Mesendoderm (in vitro differentiated cells): ENCODE measurements at regions not wholly inside any gene's neighbourhood (a gene's known extent, or its start where the extent isn't known, plus 50 kb on each side); places are given as distances from the start of the nearest gene placed in this dataset.

Experiments
- DNase-seq: peaks from one replicate; pipeline ENCODE4 v3.0.0; 2013
- H2AK5ac ChIP-seq: 2 replicates; pipeline ENCODE4 v1.6.1; 2013; ENCODE audit warnings: low read length, inconsistent platforms
- H2BK120ac ChIP-seq: 2 replicates; pipeline ENCODE4 v1.6.1; 2013; ENCODE audit warnings: low read depth, mild to moderate bottlenecking, low read length, moderate library complexity, mixed read lengths
- H2BK15ac ChIP-seq: replicated peaks from 2 replicates; pipeline ENCODE4 v1.6.1; 2013; ENCODE audit warnings: low read depth, mild to moderate bottlenecking, moderate library complexity
- H2BK5ac ChIP-seq: 2 replicates; pipeline ENCODE4 v1.6.1; 2013; ENCODE audit warnings: low read length, inconsistent platforms
- H3K18ac ChIP-seq: 2 replicates; pipeline ENCODE4 v1.6.1; 2013; ENCODE audit warnings: mild to moderate bottlenecking, low read length, mixed read lengths
- H3K23ac ChIP-seq: one replicate; pipeline ENCODE4 v1.6.1; 2013; ENCODE audit warnings: low read length
- H3K27ac ChIP-seq: 2 replicates; pipeline ENCODE4 v1.5.1; 2013; ENCODE audit warnings: low read depth, mild to moderate bottlenecking, inconsistent platforms, low read length, moderate library complexity
- H3K27me3 ChIP-seq: 2 replicates; pipeline ENCODE4 v1.6.1; 2013; ENCODE audit warnings: low read length, control low read depth, mild to moderate bottlenecking, inconsistent platforms; ENCODE audit not compliant: insufficient read depth, poor library complexity
- H3K36me3 ChIP-seq: 2 replicates; pipeline ENCODE4 v1.6.1; 2013; ENCODE audit warnings: low read length, inconsistent platforms; ENCODE audit not compliant: control insufficient read depth, insufficient read depth
- H3K4ac ChIP-seq: one replicate; pipeline ENCODE4 v1.6.1; 2013; ENCODE audit warnings: low read depth, mild to moderate bottlenecking, low read length, moderate library complexity
- H3K4me1 ChIP-seq: 2 replicates; pipeline ENCODE4 v1.6.1; 2013; ENCODE audit warnings: low read depth, low read length, inconsistent platforms; ENCODE audit not compliant: control insufficient read depth
- H3K4me2 ChIP-seq: 2 replicates; pipeline ENCODE4 v1.6.1; 2013; ENCODE audit warnings: low read length
- H3K4me3 ChIP-seq: 2 replicates; pipeline ENCODE4 v1.5.1; 2013; ENCODE audit warnings: mild to moderate bottlenecking, low read length
- H3K56ac ChIP-seq: one replicate; pipeline ENCODE4 v1.6.1; 2013; ENCODE audit warnings: low read length
- H3K79me1 ChIP-seq: 2 replicates; pipeline ENCODE4 v1.6.1; 2013; ENCODE audit warnings: low read length, inconsistent platforms
- H3K79me2 ChIP-seq: 2 replicates; pipeline ENCODE4 v1.6.1; 2013; ENCODE audit warnings: mild to moderate bottlenecking, low read length; ENCODE audit not compliant: control insufficient read depth, insufficient read depth
- H3K9ac ChIP-seq: 2 replicates; pipeline ENCODE4 v1.6.1; 2013; ENCODE audit warnings: low read length, inconsistent platforms
- H4K5ac ChIP-seq: one replicate; pipeline ENCODE4 v1.6.1; 2013; ENCODE audit warnings: low read length
- H4K8ac ChIP-seq: one replicate; pipeline ENCODE4 v1.6.1; 2013; ENCODE audit warnings: low read depth, mild to moderate bottlenecking, control low read depth, low read length, moderate library complexity
- WGBS: extraction: QIAGEN DNeasy Blood & Tissue Kit; methylation state at CpG from one replicate; pipeline ENCODE4 v1.1.7; 2013; ENCODE audit warnings: low lambda C conversion rate, missing lambda C conversion rate; ENCODE audit not compliant: insufficient coverage; ENCODE audit errors: extremely low coverage; 5-methylcytosine and 5-hydroxymethylcytosine counted together

DNA sequence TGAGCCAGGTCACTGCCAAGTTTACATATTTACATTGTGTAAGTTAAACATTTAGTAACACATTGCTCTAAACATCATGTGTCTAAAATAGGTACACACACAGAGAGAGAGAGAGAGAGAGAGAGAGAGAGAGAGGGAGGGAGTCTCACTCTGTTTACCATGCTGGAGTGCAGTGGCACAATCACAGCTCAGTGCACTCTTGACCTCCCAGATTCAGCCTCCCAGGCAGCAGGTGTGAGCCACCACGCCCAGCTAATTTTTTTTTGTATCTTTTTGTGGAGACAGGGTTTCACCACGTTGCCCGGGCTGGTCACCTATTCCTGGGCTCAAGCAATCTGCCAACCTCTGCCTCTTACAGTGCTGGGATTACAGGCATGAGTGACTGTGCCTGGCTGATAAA is 1045.3 kb downstream of the TLE1 start:
- no peak overlapping the region for H3K4me3 ChIP-seq
- H3K9ac ChIP-seq = no peak overlapping the region
- H3K79me2 ChIP-seq = no peaks in the 10 kb centered on the region
- no peaks in the 10 kb centered on the region for H3K79me1 ChIP-seq
- no peak overlapping the region for H3K4me2 ChIP-seq
- no peak overlapping the region for H3K27ac ChIP-seq
- DNase-seq = no peak
- no peak overlapping the region for H2BK120ac ChIP-seq
- H4K5ac ChIP-seq = no peak overlapping the region
- no CpG with 5 or more reads among the region's 3 CpGs for WGBS
- no peaks in the 10 kb centered on the region for H3K36me3 ChIP-seq
- H3K23ac ChIP-seq = no peak overlapping the region
- H2AK5ac ChIP-seq = no peak overlapping the region
- H3K4ac ChIP-seq = no peak overlapping the region
- H3K27me3 ChIP-seq = no peaks in the 10 kb centered on the region
- no peak overlapping the region for H3K56ac ChIP-seq
- H2BK15ac ChIP-seq = no peak overlapping the region
- H4K8ac ChIP-seq = no peak overlapping the region
- H3K4me1 ChIP-seq = no peaks in the 10 kb centered on the region
- H3K18ac ChIP-seq = no peak overlapping the region
- H2BK5ac ChIP-seq = no peak overlapping the region

DNA sequence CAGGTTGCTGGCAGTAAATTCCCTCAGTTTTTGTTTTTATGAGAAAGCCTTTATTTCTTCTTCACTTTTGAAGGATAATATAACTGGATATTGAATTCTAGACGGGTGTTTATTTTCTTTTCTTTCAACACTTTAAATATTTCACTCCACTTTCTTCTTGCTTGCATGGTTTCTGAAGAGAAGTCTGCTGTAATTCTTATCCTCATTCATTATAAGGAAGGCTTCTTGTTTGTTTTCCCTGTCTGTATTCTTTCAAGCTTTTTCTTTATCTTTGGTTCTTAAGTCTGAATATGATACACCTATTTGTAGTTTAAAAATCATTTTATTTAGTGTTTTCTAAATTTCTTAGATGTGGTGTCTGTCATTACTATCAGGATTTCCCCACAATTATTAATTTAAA is 1054.3 kb downstream of the TLE1 start:
- Histone ChIP-seq H4K8ac (no peak overlapping the region), H3K79me2 (no peaks in the 10 kb centered on the region), H2BK5ac (no peak overlapping the region), H3K23ac (no peak overlapping the region), H2BK15ac (no peak overlapping the region), H3K36me3 (no peaks in the 10 kb centered on the region), H2AK5ac (no peak overlapping the region), H3K56ac (no peak overlapping the region), H3K79me1 (no peaks in the 10 kb centered on the region), H3K4me2 (no peak overlapping the region), H4K5ac (no peak overlapping the region), H2BK120ac (no peak overlapping the region), H3K27ac (no peak overlapping the region), H3K4ac (no peak overlapping the region), H3K27me3 (no peaks in the 10 kb centered on the region), H3K9ac (no peak overlapping the region), H3K4me3 (no peak overlapping the region), H3K18ac (no peak overlapping the region), H3K4me1 (no peaks in the 10 kb centered on the region)
- WGBS = no CpG with 5 or more reads among the region's 1 CpG
- DNase-seq = no peak

DNA sequence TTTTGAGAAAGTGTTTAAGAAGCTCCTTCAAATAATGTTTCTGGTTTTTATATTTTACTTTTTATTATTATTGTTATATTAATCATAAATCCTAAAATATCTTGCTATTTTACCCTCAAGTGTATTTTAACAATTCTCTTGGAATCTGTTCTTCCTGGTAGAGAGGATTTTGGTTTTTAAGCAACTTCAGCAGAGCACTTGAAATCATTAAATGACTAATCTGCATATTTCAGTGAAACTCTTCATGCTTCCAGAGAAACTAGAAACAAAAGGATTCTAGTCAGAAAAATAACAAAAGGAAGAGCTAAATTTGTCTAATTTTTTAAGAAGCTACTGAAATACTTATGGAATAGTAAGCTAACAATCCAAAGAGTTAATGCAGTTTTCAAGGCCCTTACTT is 1057.3 kb downstream of the TLE1 start:
- Histone ChIP-seq H3K9ac (no peak overlapping the region), H3K79me2 (no peaks in the 10 kb centered on the region), H3K4ac (no peak overlapping the region), H3K27me3 (no peaks in the 10 kb centered on the region), H3K79me1 (no peaks in the 10 kb centered on the region), H2BK120ac (no peak overlapping the region), H3K4me1 (no peaks in the 10 kb centered on the region), H2AK5ac (no peak overlapping the region), H4K8ac (no peak overlapping the region), H3K36me3 (no peaks in the 10 kb centered on the region), H3K56ac (no peak overlapping the region), H3K4me3 (no peak overlapping the region), H3K4me2 (no peak overlapping the region), H2BK15ac (no peak overlapping the region), H2BK5ac (no peak overlapping the region), H3K27ac (no peak overlapping the region), H3K23ac (no peak overlapping the region), H4K5ac (no peak overlapping the region), H3K18ac (no peak overlapping the region)
- DNase-seq = no peak

DNA sequence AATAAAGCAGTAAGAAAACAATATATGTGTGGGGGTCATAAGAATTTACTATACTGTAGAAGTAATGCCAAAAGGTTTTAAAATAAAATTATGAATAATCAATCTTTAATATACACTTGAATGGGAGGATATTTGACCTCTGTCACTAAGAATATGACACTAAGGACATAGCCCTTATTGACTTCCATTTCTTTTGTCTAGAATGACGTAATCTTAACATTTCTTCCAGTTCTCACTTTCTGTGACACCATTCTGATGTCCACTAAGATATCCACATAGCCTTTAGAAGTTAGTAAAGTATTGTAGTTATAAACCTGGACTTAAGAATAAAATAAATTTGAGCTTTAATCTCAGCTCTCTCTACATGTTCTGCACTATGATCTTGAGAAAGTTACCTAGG is 1050.7 kb downstream of the TLE4 start:
- no peak overlapping the region for H2BK15ac ChIP-seq
- no peak overlapping the region for H2BK5ac ChIP-seq
- H3K18ac ChIP-seq = no peak overlapping the region
- no peak overlapping the region for H2AK5ac ChIP-seq
- no peak overlapping the region for H3K4ac ChIP-seq
- no peak overlapping the region for H2BK120ac ChIP-seq
- H4K5ac ChIP-seq = no peak overlapping the region
- H3K56ac ChIP-seq = no peak overlapping the region
- H3K79me1 ChIP-seq = no peaks in the 10 kb centered on the region
- WGBS = no CpG with 5 or more reads among the region's 1 CpG
- no peak overlapping the region for H3K27ac ChIP-seq
- no peak overlapping the region for H3K4me3 ChIP-seq
- H3K9ac ChIP-seq = no peak overlapping the region
- H3K4me1 ChIP-seq = no peaks in the 10 kb centered on the region
- H3K27me3 ChIP-seq = no peaks in the 10 kb centered on the region
- H3K79me2 ChIP-seq = no peaks in the 10 kb centered on the region
- H3K4me2 ChIP-seq = no peak overlapping the region
- no peak overlapping the region for H4K8ac ChIP-seq
- no peaks in the 10 kb centered on the region for H3K36me3 ChIP-seq
- H3K23ac ChIP-seq = no peak overlapping the region
- no peak for DNase-seq

DNA sequence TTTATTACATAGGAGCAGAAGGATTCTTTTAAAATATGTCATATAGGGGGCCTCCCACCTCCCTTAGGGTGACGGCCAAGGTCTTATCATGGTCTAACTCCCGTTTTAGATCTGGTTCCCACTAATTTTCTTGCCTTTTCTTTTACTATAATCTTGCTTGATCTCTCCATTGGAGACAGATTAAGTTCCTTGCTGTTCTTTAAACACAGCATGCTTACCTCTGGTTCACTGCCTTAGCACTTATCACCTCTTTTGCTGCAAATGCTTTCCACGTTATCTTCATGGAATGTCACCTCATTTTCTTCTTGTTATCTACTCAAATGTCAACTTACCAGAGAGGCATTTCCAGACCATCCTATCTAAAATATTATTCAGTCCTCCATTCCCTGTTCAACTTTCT is 1047.6 kb downstream of the TLE4 start:
- Histone ChIP-seq H3K27me3 (no peaks in the 10 kb centered on the region), H3K79me2 (no peaks in the 10 kb centered on the region), H4K5ac (no peak overlapping the region), H3K36me3 (no peaks in the 10 kb centered on the region), H2AK5ac (no peak overlapping the region), H3K56ac (no peak overlapping the region), H2BK5ac (no peak overlapping the region), H3K18ac (no peak overlapping the region), H2BK15ac (no peak overlapping the region), H3K23ac (no peak overlapping the region), H3K79me1 (no peaks in the 10 kb centered on the region), H3K4me1 (no peaks in the 10 kb centered on the region), H3K4ac (no peak overlapping the region), H3K9ac (no peak overlapping the region), H3K4me3 (no peak overlapping the region), H4K8ac (no peak overlapping the region), H3K4me2 (no peak overlapping the region), H3K27ac (no peak overlapping the region), H2BK120ac (no peak overlapping the region)
- peak; percentile 93 for DNase-seq
- no CpG with 5 or more reads among the region's 3 CpGs for WGBS

DNA sequence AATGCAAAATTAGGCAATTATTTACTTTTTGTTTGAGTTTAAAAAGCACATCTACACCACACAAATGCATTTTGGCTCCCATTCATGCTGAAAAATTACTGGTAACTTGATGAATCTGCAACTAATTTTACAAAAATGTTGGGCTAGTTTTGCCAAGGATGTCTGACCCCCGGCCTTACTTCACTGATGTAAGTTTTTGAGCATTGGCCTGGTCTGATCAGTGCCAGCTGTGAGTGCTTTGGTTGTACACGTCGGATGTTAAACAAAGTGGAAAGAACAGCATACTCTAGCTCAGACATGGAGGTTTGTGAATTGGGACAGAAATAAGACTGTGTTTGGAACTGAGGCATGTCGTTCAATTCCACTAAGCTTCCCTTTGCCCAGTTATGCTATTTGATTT is 1044.2 kb downstream of the TLE4 start:
- no peaks in the 10 kb centered on the region for H3K79me1 ChIP-seq
- no CpG with 5 or more reads among the region's 4 CpGs for WGBS

More for the DNA sequence above, 1044.2 kb downstream of the TLE4 start:
- H2BK5ac ChIP-seq = no peak overlapping the region
- no peaks in the 10 kb centered on the region for H3K27me3 ChIP-seq
- no peak overlapping the region for H2AK5ac ChIP-seq
- H3K23ac ChIP-seq = no peak overlapping the region
- no peak overlapping the region for H3K56ac ChIP-seq
- no peak overlapping the region for H3K4ac ChIP-seq
- no peak overlapping the region for H3K27ac ChIP-seq
- H4K5ac ChIP-seq = no peak overlapping the region
- H2BK15ac ChIP-seq = no peak overlapping the region
- no peak for DNase-seq
- no peak overlapping the region for H3K18ac ChIP-seq
- no peak overlapping the region for H3K4me2 ChIP-seq
- H3K36me3 ChIP-seq = no peaks in the 10 kb centered on the region
- no peaks in the 10 kb centered on the region for H3K79me2 ChIP-seq
- no peaks in the 10 kb centered on the region for H3K4me1 ChIP-seq
- H3K9ac ChIP-seq = no peak overlapping the region
- no peak overlapping the region for H3K4me3 ChIP-seq
- H4K8ac ChIP-seq = no peak overlapping the region
- no peak overlapping the region for H2BK120ac ChIP-seq
